Mammary epithelial cell (primary cell): ENCODE measurements at regions not wholly inside any gene's neighbourhood (a gene's known extent, or its start where the extent isn't known, plus 50 kb on each side); places are given as distances from the start of the nearest gene placed in this dataset.

ENCODE experiments used
- EZH2 ChIP-seq: IDR thresholded peaks from 2 replicates; pipeline ENCODE4 v1.6.1; 2012; ENCODE audit warnings: low read length, inconsistent platforms, borderline replicate concordance
- TF ChIP-seq, protein P1 (sequence below), 2 donors: IDR thresholded peaks in 1 of 2; conservative IDR thresholded peaks in 1 of 2; 2 replicates each; pipeline ENCODE4 v1.5.1; 2011 to 2012; ENCODE audit warnings: inconsistent platforms in 2 of 2, low read length in 2 of 2, mild to moderate bottlenecking in 2 of 2, control low read depth in 1 of 2, low read depth in 1 of 2; ENCODE audit not compliant: insufficient read depth in 1 of 2; ENCODE audit errors: extremely low read depth in 1 of 2

DNA sequence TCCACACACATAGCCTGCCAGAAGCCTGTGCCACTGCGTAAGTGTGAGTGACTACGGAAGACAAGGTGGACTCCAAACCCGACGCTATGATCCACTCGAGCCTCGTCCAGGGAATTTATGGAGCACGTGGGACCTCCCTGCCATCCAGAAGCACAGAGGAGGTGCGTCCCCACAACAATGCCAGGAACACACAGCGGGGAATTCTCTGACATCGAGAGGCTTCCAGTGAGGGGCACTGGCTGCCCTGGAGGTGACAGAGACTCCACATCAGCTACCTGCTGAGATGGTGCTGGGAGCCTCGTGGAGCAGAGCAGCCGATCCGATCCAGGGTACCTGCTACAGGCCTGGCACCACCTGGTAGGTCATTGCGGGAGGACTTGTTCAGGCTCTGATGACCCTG, 72.2 kb upstream of the INSIG1 start:
- TF ChIP-seq, protein P1, sequence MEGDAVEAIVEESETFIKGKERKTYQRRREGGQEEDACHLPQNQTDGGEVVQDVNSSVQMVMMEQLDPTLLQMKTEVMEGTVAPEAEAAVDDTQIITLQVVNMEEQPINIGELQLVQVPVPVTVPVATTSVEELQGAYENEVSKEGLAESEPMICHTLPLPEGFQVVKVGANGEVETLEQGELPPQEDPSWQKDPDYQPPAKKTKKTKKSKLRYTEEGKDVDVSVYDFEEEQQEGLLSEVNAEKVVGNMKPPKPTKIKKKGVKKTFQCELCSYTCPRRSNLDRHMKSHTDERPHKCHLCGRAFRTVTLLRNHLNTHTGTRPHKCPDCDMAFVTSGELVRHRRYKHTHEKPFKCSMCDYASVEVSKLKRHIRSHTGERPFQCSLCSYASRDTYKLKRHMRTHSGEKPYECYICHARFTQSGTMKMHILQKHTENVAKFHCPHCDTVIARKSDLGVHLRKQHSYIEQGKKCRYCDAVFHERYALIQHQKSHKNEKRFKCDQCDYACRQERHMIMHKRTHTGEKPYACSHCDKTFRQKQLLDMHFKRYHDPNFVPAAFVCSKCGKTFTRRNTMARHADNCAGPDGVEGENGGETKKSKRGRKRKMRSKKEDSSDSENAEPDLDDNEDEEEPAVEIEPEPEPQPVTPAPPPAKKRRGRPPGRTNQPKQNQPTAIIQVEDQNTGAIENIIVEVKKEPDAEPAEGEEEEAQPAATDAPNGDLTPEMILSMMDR (conservative IDR thresholded peaks at IDR 0.05 in 1 of 2, IDR thresholded peaks at IDR 0.05 in 1 of 2; ENCODE audit: extremely low read depth in 1 of 2, insufficient read depth in 1 of 2, low read depth in 1 of 2, low read length in 2 of 2): no peak
- no peak for TF ChIP-seq EZH2
